Kidney epithelial cell (primary cell): ENCODE measurements at regions not wholly inside any gene's neighbourhood (a gene's known extent, or its start where the extent isn't known, plus 50 kb on each side); places are given as distances from the start of the nearest gene placed in this dataset.
A peak's percentile ranks its signal among the peaks of the same experiment; 100 is the strongest.

Experiments
- DNase-seq: peaks from one replicate; pipeline ENCODE4 v3.0.0-alpha.2; 2010; ENCODE audit warnings: low read depth
- H3K27me3 ChIP-seq: 2 replicates; pipeline ENCODE4 v1.6.0; 2011; ENCODE audit warnings: low read length; ENCODE audit not compliant: control insufficient read depth, insufficient read depth
- H3K36me3 ChIP-seq: 2 replicates; pipeline ENCODE4 v1.5.1; 2011; ENCODE audit warnings: low read length; ENCODE audit not compliant: control insufficient read depth, insufficient read depth
- H3K4me3 ChIP-seq: 2 replicates; pipeline ENCODE4 v1.5.1; 2011; ENCODE audit warnings: low read depth, mild to moderate bottlenecking, control low read depth, low read length
- CTCF ChIP-seq: IDR thresholded peaks from 2 replicates; pipeline ENCODE4 v1.5.1; 2011; ENCODE audit warnings: mild to moderate bottlenecking, moderate library complexity, low read length, control low read depth, inconsistent platforms; ENCODE audit not compliant: insufficient read depth, poor library complexity, severe bottlenecking

GRCh38 chr13:89828506-89828905 lies 1519.0 kb upstream of the MIR17HG start:
- no peak for DNase-seq
- no peak for TF ChIP-seq CTCF
- no peak overlapping the region for H3K4me3 ChIP-seq

GRCh38 chr13:89831157-89831556 lies 1516.3 kb upstream of the MIR17HG start:
- H3K36me3 ChIP-seq = no peaks in the 10 kb centered on the region
- no peak overlapping the region for H3K4me3 ChIP-seq
- no peak for DNase-seq
- no peak for TF ChIP-seq CTCF
- no peaks in the 10 kb centered on the region for H3K27me3 ChIP-seq

More at GRCh38 chr13:89828506-89828905, 1519.0 kb upstream of the MIR17HG start:
- H3K27me3 ChIP-seq = no peaks in the 10 kb centered on the region
- no peaks in the 10 kb centered on the region for H3K36me3 ChIP-seq

DNA sequence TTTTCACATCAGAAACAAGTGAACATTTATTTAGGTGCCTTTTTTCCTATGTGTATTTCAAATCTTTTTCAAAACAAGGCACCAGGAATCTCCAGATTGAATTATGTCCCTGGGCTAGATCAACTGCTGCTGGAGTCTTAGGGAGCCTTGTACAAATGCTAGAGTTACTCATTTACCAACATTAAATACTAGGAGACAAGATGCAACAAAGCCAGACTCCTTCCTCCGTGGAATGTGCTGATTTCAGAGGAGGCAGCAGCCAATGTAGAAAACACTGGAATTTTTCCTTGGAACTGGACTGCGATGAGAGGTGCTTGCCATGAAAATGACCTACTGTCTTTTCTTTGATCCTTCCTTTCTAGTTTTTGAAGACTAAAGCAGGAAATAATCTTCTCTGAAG lies 1514.7 kb upstream of the MIR17HG start:
- peak; percentile 18 for DNase-seq
- no peak for TF ChIP-seq CTCF
- Histone ChIP-seq H3K36me3 (no peaks in the 10 kb centered on the region), H3K27me3 (no peaks in the 10 kb centered on the region), H3K4me3 (no peak overlapping the region)

GRCh38 chr13:89843621-89844020 lies 1503.9 kb upstream of the MIR17HG start:
- no peak for DNase-seq
- no peaks in the 10 kb centered on the region for H3K36me3 ChIP-seq
- no peaks in the 10 kb centered on the region for H3K27me3 ChIP-seq
- no peak for TF ChIP-seq CTCF
- H3K4me3 ChIP-seq = no peak overlapping the region

DNA sequence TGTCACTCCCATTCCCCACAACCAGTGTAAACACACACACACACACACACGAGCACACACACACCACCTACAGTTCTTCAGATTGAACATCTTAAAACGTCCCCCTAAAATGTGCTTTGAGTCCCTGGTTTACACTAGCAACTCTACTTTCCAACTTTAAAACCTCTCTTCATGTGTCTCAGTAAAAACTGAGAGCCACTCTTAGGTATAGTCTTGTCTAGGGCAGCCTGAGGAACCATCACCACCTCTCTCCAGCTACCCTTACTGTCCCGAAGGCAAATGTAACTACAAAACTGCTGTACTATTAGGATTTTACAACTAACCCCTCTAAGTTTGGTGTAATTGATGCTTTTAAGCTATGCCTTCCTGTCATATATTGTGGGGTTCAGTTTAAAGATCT lies 1501.6 kb upstream of the MIR17HG start:
- no peaks in the 10 kb centered on the region for H3K27me3 ChIP-seq
- no peak overlapping the region for H3K4me3 ChIP-seq
- H3K36me3 ChIP-seq = no peaks in the 10 kb centered on the region
- no peak for TF ChIP-seq CTCF
- no peak for DNase-seq

DNA sequence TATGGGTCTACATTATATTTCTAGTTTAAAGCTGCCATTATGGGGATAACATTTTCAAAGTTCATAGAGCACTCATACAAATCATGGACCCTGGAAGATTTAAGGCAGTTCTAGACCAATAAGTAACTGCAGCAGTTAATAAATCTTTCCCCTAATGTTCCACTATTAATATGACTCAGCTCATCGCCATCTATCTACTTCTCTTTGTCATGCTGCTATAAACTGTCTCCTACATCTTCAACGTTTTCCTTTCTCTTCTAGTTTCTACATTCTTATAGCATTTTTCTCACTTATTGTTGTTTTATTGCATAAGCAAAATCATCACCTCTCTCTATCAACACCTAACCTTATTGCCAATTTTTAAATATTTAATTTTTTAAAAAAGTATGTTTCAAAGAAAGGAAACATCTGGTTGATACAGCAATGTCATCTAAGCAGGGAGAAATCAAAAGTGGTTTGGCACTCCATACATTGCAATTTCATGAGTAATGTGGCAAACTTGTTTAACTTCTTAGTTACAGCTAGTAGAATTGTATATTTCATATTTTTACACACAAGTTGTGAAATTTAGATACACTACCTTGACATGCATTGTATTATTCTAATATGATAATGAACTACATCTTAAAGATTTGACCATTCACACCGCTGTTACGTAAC lies 1500.4 kb upstream of the MIR17HG start:
- TF ChIP-seq CTCF = no peak
- no peaks in the 10 kb centered on the region for H3K36me3 ChIP-seq
- no peaks in the 10 kb centered on the region for H3K27me3 ChIP-seq
- H3K4me3 ChIP-seq = no peak overlapping the region
- DNase-seq = no peak
